Esophagus muscularis mucosa (tissue), 4 donors: ENCODE measurements at regions not wholly inside any gene's neighbourhood (a gene's known extent, or its start where the extent isn't known, plus 50 kb on each side); places are given as distances from the start of the nearest gene placed in this dataset.

ENCODE experiments used
- EP300 ChIP-seq: sonication (generic); formaldehyde crosslinking; IDR thresholded peaks from one replicate; pipeline ENCODE4 v1.6.1; 2017; ENCODE audit warnings: antibody characterized with exemption
- POLR2A ChIP-seq: fragments of 450-650 bp; IDR thresholded peaks from one replicate; pipeline ENCODE4 v1.6.1; 2017; ENCODE audit warnings: antibody characterized with exemption, moderate library complexity, mild to moderate bottlenecking, low read depth
- POLR2AphosphoS5 ChIP-seq, 2 donors: sonication (generic); formaldehyde crosslinking; IDR thresholded peaks; one replicate each; pipeline ENCODE4 v1.6.1; 2017; ENCODE audit warnings: antibody characterized with exemption in 2 of 2
- TF ChIP-seq, protein P1 (sequence below), 3 experiments: fragments of 200-600 bp in 2 of 3; fragments of 450-650 bp in 1 of 3; sonication (generic) in 2 of 3; IDR thresholded peaks; one replicate each; pipeline ENCODE4 v1.5.1; 2017 to 2019; ENCODE audit warnings: antibody characterized with exemption in 3 of 3, mild to moderate bottlenecking in 2 of 3, moderate library complexity in 1 of 3

GRCh38 chr17:13372432-13372831 lies 229.3 kb downstream of the HS3ST3A1 start:
- TF ChIP-seq, protein P1, sequence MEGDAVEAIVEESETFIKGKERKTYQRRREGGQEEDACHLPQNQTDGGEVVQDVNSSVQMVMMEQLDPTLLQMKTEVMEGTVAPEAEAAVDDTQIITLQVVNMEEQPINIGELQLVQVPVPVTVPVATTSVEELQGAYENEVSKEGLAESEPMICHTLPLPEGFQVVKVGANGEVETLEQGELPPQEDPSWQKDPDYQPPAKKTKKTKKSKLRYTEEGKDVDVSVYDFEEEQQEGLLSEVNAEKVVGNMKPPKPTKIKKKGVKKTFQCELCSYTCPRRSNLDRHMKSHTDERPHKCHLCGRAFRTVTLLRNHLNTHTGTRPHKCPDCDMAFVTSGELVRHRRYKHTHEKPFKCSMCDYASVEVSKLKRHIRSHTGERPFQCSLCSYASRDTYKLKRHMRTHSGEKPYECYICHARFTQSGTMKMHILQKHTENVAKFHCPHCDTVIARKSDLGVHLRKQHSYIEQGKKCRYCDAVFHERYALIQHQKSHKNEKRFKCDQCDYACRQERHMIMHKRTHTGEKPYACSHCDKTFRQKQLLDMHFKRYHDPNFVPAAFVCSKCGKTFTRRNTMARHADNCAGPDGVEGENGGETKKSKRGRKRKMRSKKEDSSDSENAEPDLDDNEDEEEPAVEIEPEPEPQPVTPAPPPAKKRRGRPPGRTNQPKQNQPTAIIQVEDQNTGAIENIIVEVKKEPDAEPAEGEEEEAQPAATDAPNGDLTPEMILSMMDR (IDR thresholded peaks at IDR 0.05) = no peak
- TF ChIP-seq POLR2AphosphoS5 (IDR thresholded peaks at IDR 0.05) (no peak), POLR2A (no peak), EP300 (no peak)
